ENCODE measurements at regions not wholly inside any gene's neighbourhood (a gene's known extent, or its start where the extent isn't known, plus 50 kb on each side); places are given as distances from the start of the nearest gene placed in this dataset.

DNA sequence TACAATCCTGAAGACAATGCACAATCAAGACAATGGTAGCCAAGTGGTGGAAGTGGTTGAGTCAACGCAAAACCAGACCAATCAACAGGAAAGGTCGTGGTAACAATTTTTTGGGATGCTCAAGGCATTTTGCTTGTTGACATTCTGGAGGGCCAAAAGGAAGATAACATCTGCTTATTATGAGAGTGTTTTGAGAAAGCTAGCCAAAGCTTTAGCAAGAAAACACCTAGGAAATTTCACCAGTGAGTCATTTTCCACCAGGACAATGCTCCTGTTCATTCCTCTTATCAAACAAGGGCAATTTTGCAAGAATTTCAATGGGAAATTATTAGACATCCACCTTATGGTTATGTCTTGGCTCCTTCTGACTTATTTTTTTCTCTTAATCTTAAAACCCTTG is 1932.2 kb upstream of the RAG2 start (continued):
- no peak for TF ChIP-seq BACH1 (IDR thresholded peaks at IDR 0.05; ENCODE audit: borderline replicate concordance)
- TF ChIP-seq SMAD1 (IDR thresholded peaks at IDR 0.05; ENCODE audit: low read depth, partially characterized antibody), result no peak
- TF ChIP-seq TARDBP (IDR thresholded peaks at IDR 0.05; ENCODE audit: borderline replicate concordance), result no peak
- TF ChIP-seq MYC (IDR thresholded peaks at IDR 0.05; ENCODE audit: insufficient read depth, insufficient read length, insufficient replicate concordance, low read length, severe bottlenecking), result no peak
- no peak for TF ChIP-seq RELA (IDR thresholded peaks at IDR 0.05; ENCODE audit: borderline replicate concordance, partially characterized antibody)
- TF ChIP-seq, protein P1, sequence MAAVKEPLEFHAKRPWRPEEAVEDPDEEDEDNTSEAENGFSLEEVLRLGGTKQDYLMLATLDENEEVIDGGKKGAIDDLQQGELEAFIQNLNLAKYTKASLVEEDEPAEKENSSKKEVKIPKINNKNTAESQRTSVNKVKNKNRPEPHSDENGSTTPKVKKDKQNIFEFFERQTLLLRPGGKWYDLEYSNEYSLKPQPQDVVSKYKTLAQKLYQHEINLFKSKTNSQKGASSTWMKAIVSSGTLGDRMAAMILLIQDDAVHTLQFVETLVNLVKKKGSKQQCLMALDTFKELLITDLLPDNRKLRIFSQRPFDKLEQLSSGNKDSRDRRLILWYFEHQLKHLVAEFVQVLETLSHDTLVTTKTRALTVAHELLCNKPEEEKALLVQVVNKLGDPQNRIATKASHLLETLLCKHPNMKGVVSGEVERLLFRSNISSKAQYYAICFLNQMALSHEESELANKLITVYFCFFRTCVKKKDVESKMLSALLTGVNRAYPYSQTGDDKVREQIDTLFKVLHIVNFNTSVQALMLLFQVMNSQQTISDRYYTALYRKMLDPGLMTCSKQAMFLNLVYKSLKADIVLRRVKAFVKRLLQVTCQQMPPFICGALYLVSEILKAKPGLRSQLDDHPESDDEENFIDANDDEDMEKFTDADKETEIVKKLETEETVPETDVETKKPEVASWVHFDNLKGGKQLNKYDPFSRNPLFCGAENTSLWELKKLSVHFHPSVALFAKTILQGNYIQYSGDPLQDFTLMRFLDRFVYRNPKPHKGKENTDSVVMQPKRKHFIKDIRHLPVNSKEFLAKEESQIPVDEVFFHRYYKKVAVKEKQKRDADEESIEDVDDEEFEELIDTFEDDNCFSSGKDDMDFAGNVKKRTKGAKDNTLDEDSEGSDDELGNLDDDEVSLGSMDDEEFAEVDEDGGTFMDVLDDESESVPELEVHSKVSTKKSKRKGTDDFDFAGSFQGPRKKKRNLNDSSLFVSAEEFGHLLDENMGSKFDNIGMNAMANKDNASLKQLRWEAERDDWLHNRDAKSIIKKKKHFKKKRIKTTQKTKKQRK (IDR thresholded peaks at IDR 0.05; ENCODE audit: low read depth, low read length), result no peak
- TF ChIP-seq, protein P2, sequence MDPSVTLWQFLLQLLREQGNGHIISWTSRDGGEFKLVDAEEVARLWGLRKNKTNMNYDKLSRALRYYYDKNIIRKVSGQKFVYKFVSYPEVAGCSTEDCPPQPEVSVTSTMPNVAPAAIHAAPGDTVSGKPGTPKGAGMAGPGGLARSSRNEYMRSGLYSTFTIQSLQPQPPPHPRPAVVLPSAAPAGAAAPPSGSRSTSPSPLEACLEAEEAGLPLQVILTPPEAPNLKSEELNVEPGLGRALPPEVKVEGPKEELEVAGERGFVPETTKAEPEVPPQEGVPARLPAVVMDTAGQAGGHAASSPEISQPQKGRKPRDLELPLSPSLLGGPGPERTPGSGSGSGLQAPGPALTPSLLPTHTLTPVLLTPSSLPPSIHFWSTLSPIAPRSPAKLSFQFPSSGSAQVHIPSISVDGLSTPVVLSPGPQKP (IDR thresholded peaks at IDR 0.05; ENCODE audit: low read depth, low read length), result no peak
- TF ChIP-seq, protein P3, sequence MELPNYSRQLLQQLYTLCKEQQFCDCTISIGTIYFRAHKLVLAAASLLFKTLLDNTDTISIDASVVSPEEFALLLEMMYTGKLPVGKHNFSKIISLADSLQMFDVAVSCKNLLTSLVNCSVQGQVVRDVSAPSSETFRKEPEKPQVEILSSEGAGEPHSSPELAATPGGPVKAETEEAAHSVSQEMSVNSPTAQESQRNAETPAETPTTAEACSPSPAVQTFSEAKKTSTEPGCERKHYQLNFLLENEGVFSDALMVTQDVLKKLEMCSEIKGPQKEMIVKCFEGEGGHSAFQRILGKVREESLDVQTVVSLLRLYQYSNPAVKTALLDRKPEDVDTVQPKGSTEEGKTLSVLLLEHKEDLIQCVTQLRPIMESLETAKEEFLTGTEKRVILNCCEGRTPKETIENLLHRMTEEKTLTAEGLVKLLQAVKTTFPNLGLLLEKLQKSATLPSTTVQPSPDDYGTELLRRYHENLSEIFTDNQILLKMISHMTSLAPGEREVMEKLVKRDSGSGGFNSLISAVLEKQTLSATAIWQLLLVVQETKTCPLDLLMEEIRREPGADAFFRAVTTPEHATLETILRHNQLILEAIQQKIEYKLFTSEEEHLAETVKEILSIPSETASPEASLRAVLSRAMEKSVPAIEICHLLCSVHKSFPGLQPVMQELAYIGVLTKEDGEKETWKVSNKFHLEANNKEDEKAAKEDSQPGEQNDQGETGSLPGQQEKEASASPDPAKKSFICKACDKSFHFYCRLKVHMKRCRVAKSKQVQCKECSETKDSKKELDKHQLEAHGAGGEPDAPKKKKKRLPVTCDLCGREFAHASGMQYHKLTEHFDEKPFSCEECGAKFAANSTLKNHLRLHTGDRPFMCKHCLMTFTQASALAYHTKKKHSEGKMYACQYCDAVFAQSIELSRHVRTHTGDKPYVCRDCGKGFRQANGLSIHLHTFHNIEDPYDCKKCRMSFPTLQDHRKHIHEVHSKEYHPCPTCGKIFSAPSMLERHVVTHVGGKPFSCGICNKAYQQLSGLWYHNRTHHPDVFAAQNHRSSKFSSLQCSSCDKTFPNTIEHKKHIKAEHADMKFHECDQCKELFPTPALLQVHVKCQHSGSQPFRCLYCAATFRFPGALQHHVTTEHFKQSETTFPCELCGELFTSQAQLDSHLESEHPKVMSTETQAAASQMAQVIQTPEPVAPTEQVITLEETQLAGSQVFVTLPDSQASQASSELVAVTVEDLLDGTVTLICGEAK (IDR thresholded peaks at IDR 0.05; ENCODE audit: borderline replicate concordance), result no peak
- TF ChIP-seq MXI1 (IDR thresholded peaks at IDR 0.05; ENCODE audit: low read depth, low read length), result no peak
- TF ChIP-seq YY1 (IDR thresholded peaks at IDR 0.05; ENCODE audit: low read depth, low read length), result no peak
- TF ChIP-seq NR2C2 (IDR thresholded peaks at IDR 0.05; ENCODE audit: borderline replicate concordance, control insufficient read depth, insufficient read length, low read depth), result no peak
- no peak for TF ChIP-seq RAD21 (IDR thresholded peaks at IDR 0.05; ENCODE audit: insufficient read depth, low read depth, low read length)
- TF ChIP-seq SRF (IDR thresholded peaks at IDR 0.05; ENCODE audit: low read depth in 2 of 2, low read length in 2 of 2), result no peak
- no peak for TF ChIP-seq RBBP5 (conservative IDR thresholded peaks at IDR 0.05)

Data from GM12878 (cell line).